ENCODE measurements at regions not wholly inside any gene's neighbourhood (a gene's known extent, or its start where the extent isn't known, plus 50 kb on each side); places are given as distances from the start of the nearest gene placed in this dataset.

GRCh38 chr18:22705328-22705727, 227.8 kb upstream of the RBBP8 start:
- TF ChIP-seq POLR2A (IDR thresholded peaks at IDR 0.05): no peak
- TF ChIP-seq CTCF (IDR thresholded peaks at IDR 0.05): no peak

Data from lower leg skin (tissue), 3 donors.